Caco-2 (cell line): ENCODE measurements at regions not wholly inside any gene's neighbourhood (a gene's known extent, or its start where the extent isn't known, plus 50 kb on each side); places are given as distances from the start of the nearest gene placed in this dataset.

Experiments
- BruUV-seq: library from RNA; stranded (reverse); fragments of 400-500 nt; replicated peaks from 2 replicates; lab custom pipeline; 2021; lab: Mats Ljungman, UMichigan
- CTCF ChIA-PET: fragments of 300-600 bp; sonication (Branson Sonifier 250); formaldehyde crosslinking; loops from one replicate; lab custom pipeline; 2022; ENCODE audit warnings: antibody characterized with exemption; lab: Charles Lee
- POLR2A ChIA-PET: fragments of 300-600 bp; sonication (Branson Sonifier 250); formaldehyde crosslinking; loops from one replicate; lab custom pipeline; 2022; ENCODE audit warnings: antibody characterized with exemption; lab: Charles Lee
- DNase-seq, 2 experiments: peaks; one replicate each; pipeline versions ENCODE4 v3.0.0 to v3.0.0-alpha.2; 2020 to 2022
- H3K27me3 ChIP-seq: replicated peaks from 2 replicates; pipeline ENCODE4 v1.6.0; 2011; ENCODE audit warnings: low read length; ENCODE audit not compliant: control insufficient read depth, insufficient read depth
- H3K36me3 ChIP-seq: 2 replicates; pipeline ENCODE4 v1.5.1; 2011; ENCODE audit warnings: low read length; ENCODE audit not compliant: control insufficient read depth, insufficient read depth
- H3K4me1 ChIP-seq: fragments of 250-450 bp; sonication (Bioruptor Pico); 2 replicates; pipeline ENCODE4 v1.5.1; 2020; ENCODE audit warnings: mild to moderate bottlenecking
- H3K4me3 ChIP-seq: 2 replicates; pipeline ENCODE4 v1.5.1; 2011; ENCODE audit warnings: low read depth, mild to moderate bottlenecking, control low read depth, low read length
- H3K9me3 ChIP-seq: fragments of 250-450 bp; sonication (Bioruptor Pico); 2 replicates; pipeline ENCODE4 v1.5.1; 2020; ENCODE audit warnings: mild to moderate bottlenecking, moderate library complexity
- H3K27ac Mint-ChIP-seq: one replicate; pipeline ENCODE4 v1.8.0; 2022; ENCODE audit warnings: mixed read lengths; ENCODE audit not compliant: unreplicated experiment
- H3K27me3 Mint-ChIP-seq: one replicate; pipeline ENCODE4 v1.8.0; 2022; ENCODE audit warnings: mixed read lengths; ENCODE audit not compliant: insufficient read depth, unreplicated experiment
- H3K36me3 Mint-ChIP-seq: one replicate; pipeline ENCODE4 v1.8.0; 2022; ENCODE audit warnings: mild to moderate bottlenecking, mixed read lengths; ENCODE audit not compliant: insufficient read depth, unreplicated experiment
- H3K4me1 Mint-ChIP-seq: one replicate; pipeline ENCODE4 v1.8.0; 2022; ENCODE audit warnings: low read depth, mixed read lengths; ENCODE audit not compliant: unreplicated experiment
- H3K4me3 Mint-ChIP-seq: one replicate; pipeline ENCODE4 v1.8.0; 2022; ENCODE audit warnings: mild to moderate bottlenecking, moderate library complexity, mixed read lengths; ENCODE audit not compliant: unreplicated experiment
- H3K9me3 Mint-ChIP-seq: one replicate; pipeline ENCODE4 v1.8.0; 2022; ENCODE audit warnings: mixed read lengths; ENCODE audit not compliant: unreplicated experiment
- intact Hi-C: fragments of 100-400 bp; cut with micrococcal nuclease; formaldehyde crosslinking; loops from one replicate; pipeline ENCODE4 v1.10.0; 2022; ENCODE audit not compliant: unreplicated experiment
- TF ChIP-seq, protein P1 (sequence below), 2 experiments: fragments of 200-600 bp in 1 of 2; IDR thresholded peaks; 1 replicate in 1 of 2; 2 replicates in 1 of 2; pipeline versions ENCODE4 v1.5.1 to v1.8.0; 2011 to 2022; ENCODE audit warnings: antibody characterized with exemption in 1 of 2, control low read depth in 1 of 2, inconsistent platforms in 1 of 2, low read depth in 1 of 2, low read length in 1 of 2, mild to moderate bottlenecking in 1 of 2, moderate library complexity in 1 of 2; ENCODE audit not compliant: insufficient read depth in 1 of 2, severe bottlenecking in 1 of 2, unreplicated experiment in 1 of 2

DNA sequence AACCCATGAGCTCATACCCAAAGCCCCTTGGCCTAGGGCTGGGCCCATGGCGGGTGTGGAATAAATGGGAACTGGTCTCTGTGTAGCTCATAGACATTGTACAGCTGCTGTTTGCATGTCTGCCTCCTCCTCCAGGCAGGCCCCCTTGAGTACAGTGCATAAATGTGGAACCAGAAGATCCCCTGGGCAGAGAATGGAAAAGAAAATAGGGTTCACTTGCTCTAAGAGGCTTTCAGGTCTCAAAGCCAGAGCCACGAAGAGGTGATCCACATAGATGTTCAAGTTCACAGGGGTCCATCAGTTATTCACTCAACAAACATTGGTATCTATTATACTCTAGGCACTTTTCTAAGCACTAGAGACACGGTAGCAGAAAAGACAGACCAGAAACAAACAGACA is 79.2 kb upstream of the CACNA1A start:
- no peaks in the 10 kb centered on the region for H3K36me3 Mint-ChIP-seq

GRCh38 chr19:13583753-13584152 is 77.5 kb upstream of the CACNA1A start:
- ChIA-PET CTCF (interaction anchor here (0.7 kb wide), 1 partner anchor 83 kb away, joined by 3 read pairs; no protein-coding TSS in a partner anchor), POLR2A (no interaction called here)
- H3K27me3 Mint-ChIP-seq: peaks cover 3% of the 10 kb centered on the region

More for the DNA sequence above, 79.2 kb upstream of the CACNA1A start:
- H3K27me3 ChIP-seq: no peaks in the 10 kb centered on the region
- no peaks in the 10 kb centered on the region for H3K36me3 ChIP-seq
- DNase-seq: no peak
- H3K9me3 Mint-ChIP-seq: no peaks in the 10 kb centered on the region
- CTCF ChIA-PET: no interaction called here
- no peaks in the 10 kb centered on the region for H3K9me3 ChIP-seq
- intact Hi-C loops: no loop called here
- no TSS peak for BruUV-seq
- TF ChIP-seq, protein P1, sequence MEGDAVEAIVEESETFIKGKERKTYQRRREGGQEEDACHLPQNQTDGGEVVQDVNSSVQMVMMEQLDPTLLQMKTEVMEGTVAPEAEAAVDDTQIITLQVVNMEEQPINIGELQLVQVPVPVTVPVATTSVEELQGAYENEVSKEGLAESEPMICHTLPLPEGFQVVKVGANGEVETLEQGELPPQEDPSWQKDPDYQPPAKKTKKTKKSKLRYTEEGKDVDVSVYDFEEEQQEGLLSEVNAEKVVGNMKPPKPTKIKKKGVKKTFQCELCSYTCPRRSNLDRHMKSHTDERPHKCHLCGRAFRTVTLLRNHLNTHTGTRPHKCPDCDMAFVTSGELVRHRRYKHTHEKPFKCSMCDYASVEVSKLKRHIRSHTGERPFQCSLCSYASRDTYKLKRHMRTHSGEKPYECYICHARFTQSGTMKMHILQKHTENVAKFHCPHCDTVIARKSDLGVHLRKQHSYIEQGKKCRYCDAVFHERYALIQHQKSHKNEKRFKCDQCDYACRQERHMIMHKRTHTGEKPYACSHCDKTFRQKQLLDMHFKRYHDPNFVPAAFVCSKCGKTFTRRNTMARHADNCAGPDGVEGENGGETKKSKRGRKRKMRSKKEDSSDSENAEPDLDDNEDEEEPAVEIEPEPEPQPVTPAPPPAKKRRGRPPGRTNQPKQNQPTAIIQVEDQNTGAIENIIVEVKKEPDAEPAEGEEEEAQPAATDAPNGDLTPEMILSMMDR (IDR thresholded peaks at IDR 0.05; ENCODE audit: insufficient read depth in 1 of 2, low read depth in 1 of 2, low read length in 1 of 2, severe bottlenecking in 1 of 2, unreplicated experiment in 1 of 2): no peak
- POLR2A ChIA-PET: no interaction called here
- H3K27me3 Mint-ChIP-seq: peaks cover 3% of the 10 kb centered on the region
- H3K4me1 Mint-ChIP-seq: no peaks in the 10 kb centered on the region
- no peak overlapping the region for H3K4me3 Mint-ChIP-seq
- no peak overlapping the region for H3K4me3 ChIP-seq
- no peaks in the 10 kb centered on the region for H3K4me1 ChIP-seq
- no peak overlapping the region for H3K27ac Mint-ChIP-seq

DNA sequence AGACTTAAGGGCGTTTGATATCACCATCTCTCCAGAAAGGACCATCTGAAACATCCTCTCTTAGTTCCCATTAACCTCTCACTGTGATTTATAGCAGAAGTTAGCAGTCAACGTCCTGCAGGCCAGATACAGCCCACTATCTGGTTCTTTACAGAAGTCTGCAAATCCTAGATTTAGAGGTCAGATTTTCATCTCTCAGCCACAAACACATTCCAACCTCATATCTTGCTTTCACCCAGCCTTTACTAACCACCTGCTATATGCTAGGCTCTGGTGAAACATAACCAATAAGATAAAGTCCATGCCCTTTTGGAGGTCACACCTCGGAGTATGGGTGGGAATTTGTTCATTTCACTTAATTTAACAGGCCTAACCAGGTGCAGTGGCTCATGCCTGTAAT is 76.8 kb upstream of the CACNA1A start:
- Histone ChIP-seq H3K4me1 (no peaks in the 10 kb centered on the region), H3K27me3 (no peaks in the 10 kb centered on the region), H3K4me3 (no peak overlapping the region), H3K9me3 (no peaks in the 10 kb centered on the region), H3K36me3 (no peaks in the 10 kb centered on the region)
- intact Hi-C loops: no loop called here
- Mint-ChIP-seq H3K4me1 (no peaks in the 10 kb centered on the region), H3K36me3 (no peaks in the 10 kb centered on the region), H3K27ac (no peak overlapping the region), H3K9me3 (peaks cover 3% of the 10 kb centered on the region), H3K4me3 (no peak overlapping the region), H3K27me3 (peaks cover 3% of the 10 kb centered on the region)
- no peak for DNase-seq
- BruUV-seq: no TSS peak
- TF ChIP-seq, protein P1 (IDR thresholded peaks at IDR 0.05; ENCODE audit: insufficient read depth in 1 of 2, low read depth in 1 of 2, low read length in 1 of 2, severe bottlenecking in 1 of 2, unreplicated experiment in 1 of 2): no peak
- CTCF ChIA-PET: no interaction called here
- POLR2A ChIA-PET: no interaction called here

More at GRCh38 chr19:13583753-13584152, 77.5 kb upstream of the CACNA1A start:
- H3K9me3 ChIP-seq: no peaks in the 10 kb centered on the region
- TF ChIP-seq, protein P1 (IDR thresholded peaks at IDR 0.05; ENCODE audit: insufficient read depth in 1 of 2, low read depth in 1 of 2, low read length in 1 of 2, severe bottlenecking in 1 of 2, unreplicated experiment in 1 of 2): no peak
- H3K27ac Mint-ChIP-seq: no peak overlapping the region
- no peak overlapping the region for H3K4me3 Mint-ChIP-seq
- H3K4me1 ChIP-seq: no peaks in the 10 kb centered on the region
- no peaks in the 10 kb centered on the region for H3K9me3 Mint-ChIP-seq
- no peaks in the 10 kb centered on the region for H3K36me3 ChIP-seq
- BruUV-seq: no TSS peak
- no peaks in the 10 kb centered on the region for H3K4me1 Mint-ChIP-seq
- H3K4me3 ChIP-seq: no peak overlapping the region
- no peaks in the 10 kb centered on the region for H3K27me3 ChIP-seq
- intact Hi-C loops: no loop called here
- no peak for DNase-seq
- no peaks in the 10 kb centered on the region for H3K36me3 Mint-ChIP-seq
